Glomerular visceral epithelial cell (primary cell): ENCODE measurements at regions not wholly inside any gene's neighbourhood (a gene's known extent, or its start where the extent isn't known, plus 50 kb on each side); places are given as distances from the start of the nearest gene placed in this dataset.

Source experiments
- DNase-seq: peaks from one replicate; pipeline ENCODE4 v3.0.0-alpha.2; 2016; ENCODE audit errors: extremely low spot score

DNA sequence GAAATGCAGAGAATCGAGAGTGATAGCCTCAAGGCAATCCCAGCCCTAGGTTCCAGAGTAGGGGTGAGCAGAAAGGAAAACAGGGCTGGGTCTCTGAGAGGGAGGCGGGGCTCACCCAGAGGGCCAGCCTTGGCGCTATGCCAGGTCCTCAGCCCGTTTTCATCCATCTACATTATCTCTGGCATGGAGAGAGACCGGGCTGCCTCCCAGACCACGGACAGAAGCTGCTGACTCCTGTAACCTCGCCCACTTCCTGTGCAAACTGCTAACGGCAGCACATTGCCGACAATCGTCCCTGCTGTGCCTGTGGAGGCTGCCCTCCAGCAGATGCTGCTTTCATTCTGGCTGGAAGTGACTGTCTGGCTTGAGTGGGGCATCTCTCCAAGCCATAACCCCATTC lies 569.1 kb downstream of the NPHP4 start:
- DNase-seq: no peak

DNA sequence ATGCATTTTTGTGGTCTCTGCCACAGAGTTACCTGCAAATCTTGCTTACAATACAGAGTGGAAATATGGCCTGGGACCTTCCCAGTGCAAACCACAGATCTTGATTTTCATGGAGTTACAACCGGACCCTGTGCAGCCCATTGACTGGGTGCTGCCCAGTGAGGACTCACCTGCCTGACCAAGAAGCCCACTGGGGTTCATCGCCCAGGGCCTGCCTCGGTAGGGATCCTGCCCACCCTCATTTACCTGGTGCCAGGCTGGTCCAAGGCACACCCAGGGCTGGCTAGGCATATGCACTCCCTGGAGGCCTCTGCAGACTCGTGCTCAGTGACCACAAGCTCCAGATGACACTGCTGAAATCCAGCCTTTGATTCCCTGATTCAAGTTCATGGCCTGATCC lies 572.7 kb downstream of the NPHP4 start:
- DNase-seq: no peak

DNA sequence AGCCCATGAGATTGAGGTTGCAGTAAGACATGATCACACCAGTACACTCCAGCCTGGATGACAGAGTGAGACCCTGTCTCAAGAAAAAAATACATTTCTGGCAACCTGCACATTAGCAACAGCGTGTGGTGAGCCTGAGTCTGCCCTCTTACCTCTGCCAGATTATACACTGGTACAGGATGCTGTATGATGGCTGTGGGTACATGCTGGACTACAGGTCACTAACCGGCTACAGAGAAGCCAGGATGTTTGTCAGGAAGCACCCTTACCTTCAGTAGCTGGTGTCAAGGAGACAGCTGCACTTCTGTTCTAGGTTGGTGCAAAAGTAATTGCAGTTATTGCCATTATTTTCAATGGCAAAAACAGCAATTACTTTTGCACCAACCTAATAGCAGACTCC lies 575.7 kb downstream of the NPHP4 start:
- DNase-seq: no peak

DNA sequence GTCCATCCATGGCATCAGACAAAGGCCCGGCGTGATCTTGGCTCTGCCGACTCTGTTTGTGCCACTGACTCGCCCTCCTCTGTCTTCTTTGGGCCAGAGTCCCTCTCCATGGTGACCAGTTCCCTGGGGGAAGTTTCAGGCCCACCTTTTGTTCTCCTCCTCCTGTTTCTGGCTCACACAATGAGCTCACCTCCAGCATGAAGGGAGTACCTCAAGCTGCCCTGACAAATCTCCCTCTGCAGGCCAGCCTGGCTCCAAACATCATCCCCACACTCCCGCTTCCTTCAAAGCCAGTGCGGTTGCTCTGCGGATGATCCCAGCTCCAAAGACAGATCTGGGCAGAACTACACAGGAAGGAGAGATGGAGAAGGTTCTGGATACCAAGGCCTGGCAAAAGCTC lies 576.6 kb downstream of the NPHP4 start:
- DNase-seq: no peak

DNA sequence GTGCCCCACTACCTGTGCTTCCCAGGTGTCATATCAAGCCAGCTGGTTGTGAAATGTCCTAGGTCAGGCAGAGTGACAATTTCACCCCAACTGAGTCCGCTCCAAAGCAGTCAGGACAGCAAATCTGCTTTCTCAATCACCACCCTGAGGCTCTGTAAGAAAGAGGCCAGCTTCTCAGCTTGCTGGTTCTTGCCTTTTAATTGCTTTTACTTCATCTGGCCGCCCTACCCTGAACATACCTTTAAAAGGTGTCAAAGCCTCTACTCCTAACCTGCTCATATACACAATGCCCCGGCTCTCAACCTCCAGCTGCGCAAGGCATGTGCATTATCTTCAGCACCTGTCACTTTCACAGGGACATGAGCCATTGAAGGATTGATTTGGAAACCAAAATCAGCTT lies 581.6 kb downstream of the NPHP4 start:
- DNase-seq: no peak

DNA sequence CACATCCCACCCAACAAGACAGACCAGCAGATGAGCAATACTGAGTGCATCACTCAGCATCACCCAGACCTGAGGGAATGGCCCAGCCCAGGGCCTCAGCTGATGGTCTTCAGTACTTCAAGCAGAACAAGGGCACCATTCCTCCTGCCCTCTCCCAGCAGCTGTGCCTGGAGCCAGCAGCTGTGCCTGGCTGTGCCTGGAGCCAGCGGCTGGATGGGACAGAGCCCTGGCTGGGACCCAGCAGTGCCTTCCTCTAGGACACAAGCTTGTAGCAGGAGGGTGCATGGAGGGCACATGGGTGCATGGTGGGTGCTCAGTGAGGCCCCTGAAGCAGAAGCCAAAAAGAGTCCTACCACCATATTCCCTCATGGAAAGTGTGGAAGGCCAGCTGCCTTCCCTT lies 583.8 kb downstream of the NPHP4 start:
- DNase-seq: no peak

DNA sequence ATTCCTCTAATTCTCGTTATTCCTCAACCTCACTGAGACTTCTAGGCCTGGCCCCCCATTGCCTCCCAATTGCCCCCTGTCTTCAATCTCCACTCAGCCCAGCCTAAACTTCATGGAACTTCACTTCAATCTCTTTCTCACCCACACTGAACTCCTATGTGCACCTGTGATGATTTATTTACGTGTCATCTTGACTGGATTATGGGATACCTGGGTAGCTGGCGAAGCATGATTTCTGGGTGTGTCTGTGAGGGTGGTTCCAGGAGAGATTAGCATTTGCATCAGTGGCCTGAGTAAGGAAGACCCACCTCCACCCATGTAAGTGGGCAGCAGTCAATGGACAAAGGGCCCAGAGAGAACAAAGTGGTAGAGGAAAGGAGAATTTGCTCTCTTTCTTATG lies 587.0 kb downstream of the NPHP4 start:
- DNase-seq: no peak

DNA sequence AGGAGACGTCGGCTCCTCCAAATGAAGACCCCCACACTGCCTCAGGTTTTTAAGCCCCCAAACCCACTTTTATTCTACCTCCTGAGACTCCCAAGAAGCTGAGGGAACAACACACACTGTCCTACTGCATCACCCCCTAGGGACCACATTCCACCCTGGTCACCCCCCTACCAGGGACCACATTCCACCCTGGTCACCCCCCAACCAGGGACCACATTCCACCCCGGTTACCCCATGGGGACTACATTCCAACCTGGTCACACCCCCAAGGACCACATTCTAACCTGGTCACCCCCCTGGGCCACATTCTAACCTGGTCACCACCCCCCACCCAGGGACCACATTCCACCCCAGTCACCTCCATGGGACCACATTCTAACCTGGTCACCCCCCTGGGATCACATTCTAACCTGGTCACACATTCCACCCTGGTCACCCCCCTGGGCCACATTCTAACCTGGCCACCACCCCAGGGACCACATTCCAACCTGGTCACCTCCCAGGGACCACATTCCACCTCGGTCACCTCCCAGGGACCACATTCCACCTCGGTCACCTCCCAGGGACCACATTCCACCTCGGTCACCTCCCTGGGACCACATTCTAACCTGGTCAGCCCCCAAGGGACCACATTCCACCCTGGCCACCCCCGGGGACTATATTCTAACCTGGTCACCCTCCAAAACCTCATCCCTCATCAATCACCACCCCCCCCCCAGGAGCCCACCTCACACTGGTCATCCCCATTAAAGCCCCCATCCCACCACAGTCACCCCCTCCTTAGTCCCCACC lies 587.6 kb downstream of the NPHP4 start:
- no peak for DNase-seq

DNA sequence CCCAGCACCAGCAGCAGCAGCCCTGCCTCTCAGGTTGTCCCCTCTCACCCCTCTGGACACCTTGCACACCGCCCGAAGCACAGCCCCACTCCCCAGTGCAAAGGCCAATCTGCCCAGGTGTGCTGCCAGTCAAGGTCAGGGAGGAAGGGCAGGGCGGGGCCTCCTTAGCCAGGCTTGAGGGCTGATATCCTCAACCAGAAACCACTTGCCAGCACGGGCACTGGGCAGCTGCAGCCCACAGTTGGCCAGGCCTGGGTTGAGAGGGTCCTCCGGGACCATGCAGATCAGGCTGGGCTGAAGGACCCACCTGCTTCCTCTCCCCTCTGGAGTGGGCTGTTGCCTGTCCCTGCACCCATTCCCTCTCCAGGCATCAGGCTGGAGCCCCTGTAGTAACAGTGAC lies 588.3 kb downstream of the NPHP4 start:
- DNase-seq: no peak

DNA sequence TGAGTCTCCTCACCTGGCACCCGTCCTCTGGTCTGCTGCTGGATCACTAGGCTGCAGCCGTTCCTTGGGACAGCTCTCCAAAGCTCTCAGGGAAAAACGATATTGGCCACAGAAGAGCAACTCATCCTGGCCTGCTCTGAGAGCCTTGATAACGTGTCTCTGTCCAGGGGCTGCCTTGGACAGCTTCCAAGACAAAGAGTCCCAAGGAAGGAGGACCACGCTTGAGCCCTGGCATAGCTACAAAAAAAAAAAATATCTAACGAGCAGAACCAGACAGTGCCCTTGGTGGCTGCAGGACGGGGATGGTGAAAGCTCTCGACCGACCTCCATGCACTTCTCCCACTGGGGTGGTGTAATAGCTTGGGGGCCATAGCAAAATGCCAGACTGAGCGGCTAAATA lies 589.6 kb downstream of the NPHP4 start:
- no peak for DNase-seq

DNA sequence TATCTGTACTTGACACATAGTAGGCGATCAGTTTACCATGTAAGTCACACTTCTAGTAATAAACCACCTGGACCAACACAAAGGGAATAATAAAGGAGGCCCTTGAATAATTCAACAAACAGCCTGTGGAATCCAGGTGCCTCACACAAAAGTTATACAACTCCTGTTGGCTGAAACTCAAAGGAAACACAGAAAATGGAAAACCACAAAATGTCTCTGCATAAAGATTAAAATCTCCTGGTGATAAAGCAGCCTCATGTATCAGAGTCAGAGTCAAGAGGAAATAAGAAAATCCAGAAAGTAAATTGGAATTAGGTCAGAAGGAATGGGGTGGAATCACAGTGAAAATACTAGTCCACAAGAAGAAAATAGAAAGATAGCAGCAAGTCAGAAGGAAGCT lies 592.5 kb downstream of the NPHP4 start:
- DNase-seq: no peak

DNA sequence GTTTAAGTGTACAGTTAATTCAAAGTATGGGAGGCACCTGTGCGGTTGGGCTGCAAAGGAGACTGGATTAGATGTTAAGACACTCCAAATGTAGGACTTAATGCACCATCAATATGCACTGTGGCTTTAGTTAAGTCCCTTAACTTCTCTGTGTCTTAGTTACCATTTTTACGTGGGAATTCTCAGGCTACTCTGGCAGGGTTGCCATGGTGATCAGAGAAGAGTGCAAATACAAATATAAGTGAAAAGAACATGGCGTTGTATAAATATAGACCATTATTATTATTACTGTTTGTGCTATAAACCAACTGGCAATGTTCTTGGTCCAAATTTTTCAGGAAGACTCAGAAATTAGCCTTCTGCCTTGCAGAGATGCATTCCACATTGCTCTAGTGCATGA lies 595.6 kb downstream of the NPHP4 start:
- no peak for DNase-seq

DNA sequence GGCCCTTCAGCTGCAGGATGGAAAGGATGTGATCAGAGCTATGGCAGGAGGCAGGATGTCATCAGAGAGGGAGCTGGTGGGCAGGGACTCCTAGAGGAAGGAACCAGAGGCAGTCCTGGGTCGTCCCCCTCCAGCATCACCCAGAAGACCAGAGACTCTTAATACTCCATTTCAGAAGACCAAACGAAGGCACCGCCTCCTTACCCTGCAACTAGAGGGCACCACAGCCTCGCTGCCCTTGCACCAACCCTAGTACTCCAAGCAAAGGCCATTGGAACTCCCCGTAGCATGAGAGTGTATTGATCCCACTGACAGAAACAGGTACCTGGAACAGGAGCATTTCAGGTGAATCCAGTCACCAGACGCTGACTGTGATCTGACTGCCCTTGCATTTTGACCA lies 598.1 kb downstream of the NPHP4 start:
- DNase-seq: no peak

DNA sequence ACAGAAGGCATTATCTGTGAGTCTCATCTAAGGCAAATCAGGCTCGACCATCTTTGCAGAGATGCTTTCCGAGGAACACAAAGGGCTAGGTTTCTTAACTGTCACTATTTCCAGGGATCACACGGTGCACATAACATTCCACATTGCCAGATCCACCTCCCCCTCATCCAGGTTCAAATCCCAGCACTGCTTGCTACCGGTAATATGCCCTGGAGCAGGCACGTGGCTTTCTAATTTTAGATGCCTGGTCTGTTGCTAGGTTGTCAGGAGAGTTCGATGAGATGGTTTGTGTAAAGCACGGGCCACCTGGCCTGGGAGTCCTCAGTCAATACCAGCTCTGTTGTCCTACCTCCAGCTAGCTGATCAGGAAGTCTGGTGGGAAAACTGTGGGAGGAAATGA lies 598.6 kb downstream of the NPHP4 start:
- no peak for DNase-seq

DNA sequence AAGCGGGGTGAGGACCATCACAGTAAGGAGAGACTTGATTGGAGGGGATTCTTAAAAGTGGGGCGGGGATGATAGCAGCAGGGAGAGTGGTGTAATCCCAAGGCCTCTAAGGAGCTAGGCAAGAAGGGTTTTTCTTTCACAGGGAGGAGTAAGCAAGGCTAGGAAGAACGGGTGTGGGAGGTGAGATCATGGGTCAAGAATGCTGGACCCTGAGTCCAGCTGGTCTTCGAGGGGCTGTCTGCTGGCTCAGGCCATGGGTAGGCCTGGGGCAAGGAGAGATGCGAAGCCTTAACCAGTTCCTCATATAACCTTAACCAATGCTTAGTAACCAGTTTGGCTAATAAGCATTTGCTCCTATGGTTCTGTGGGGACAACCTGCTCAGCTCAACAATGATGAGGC lies 599.1 kb downstream of the NPHP4 start:
- DNase-seq: no peak

DNA sequence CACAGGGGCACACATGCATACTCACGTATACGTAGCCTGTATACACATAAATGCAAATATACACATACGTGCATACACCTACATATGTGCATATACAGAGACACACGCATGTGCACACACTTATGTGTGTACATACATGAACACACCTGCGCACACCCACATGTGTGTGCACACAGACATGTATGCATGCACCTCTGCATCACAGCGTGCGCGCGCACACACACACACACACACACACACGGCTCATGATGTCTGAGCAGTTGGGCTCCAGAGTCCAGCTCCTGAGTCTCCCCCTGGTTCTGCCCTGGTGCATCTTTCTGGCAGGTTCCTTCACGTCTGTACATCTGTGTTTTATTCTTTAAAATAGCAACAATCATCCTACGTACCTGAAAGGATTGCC lies 600.5 kb downstream of the NPHP4 start:
- no peak for DNase-seq

DNA sequence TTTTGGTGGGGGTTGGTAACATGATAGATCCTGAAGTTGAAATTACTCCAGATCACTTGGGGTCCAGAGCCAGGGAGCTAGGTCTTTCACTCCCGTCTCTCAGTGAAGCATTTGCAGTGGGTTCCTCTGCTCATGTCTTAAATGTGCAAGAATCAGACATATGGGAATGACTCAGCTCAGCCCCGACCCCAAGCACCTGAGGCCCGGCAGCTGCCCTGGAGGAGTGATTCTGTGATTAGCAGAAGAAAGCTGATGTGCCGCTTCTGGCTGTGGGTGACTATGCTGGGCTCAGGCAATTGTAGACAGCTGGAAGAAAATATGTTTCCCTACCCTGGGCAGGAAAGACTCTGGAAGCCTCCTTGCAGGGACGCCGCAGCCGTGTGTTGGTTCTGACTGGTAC lies 601.7 kb downstream of the NPHP4 start:
- no peak for DNase-seq

DNA sequence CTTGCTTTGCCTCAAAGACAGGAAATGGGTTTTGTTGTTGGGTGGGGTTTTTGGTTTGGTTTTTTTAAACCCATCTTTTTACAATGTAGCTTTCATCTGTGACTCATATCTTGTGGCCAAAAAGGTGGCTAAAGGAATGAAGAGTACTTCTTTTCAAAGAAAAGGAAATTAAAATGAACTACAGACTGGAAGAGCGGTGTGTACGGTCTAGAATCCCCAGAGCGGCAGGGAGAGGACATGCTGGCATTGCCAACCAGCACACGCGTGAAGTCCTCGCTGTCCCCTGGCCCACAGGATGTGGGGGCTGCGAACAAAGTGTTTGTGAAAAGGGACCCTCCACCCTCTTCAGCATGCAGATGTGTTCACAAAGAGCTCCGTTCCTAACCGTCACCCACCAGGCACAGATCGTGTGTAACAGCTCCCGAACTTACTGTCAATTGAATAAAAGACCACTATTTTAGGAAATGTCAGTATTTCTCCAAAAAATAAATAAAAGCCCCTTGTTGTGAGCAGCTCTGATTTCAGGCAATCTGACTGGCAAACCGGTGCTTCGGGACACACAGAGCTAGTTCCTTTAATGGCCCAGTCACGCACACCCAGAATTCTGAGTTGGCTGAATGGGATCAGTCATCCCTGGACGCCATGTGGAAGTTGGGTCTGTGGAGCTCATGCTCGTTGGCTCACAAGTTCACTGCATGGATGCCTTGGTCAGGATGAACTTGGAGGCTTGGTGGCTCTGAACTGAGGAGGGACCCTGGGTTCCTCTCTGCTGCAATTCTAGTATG lies 602.9 kb downstream of the NPHP4 start:
- DNase-seq: no peak

DNA sequence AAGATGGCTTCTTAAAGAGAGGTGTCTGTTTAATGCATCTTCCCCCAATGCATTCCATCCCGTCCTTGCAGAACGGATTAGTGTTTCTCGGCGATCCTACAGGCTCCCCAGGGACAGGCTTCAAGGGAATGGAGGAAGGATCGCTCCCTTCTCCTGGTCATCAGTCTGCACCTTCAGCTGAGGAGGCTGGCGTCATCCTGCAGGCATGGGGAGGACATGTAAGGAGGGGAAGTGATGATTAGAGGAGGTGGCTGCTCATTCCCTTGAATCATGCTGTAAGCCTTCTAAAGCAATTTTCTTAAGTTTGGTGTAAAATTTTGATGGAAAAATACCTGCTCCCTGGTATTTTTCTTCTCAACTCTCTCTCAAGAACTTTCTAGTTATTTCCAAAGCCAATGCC lies 603.6 kb downstream of the NPHP4 start:
- no peak for DNase-seq

DNA sequence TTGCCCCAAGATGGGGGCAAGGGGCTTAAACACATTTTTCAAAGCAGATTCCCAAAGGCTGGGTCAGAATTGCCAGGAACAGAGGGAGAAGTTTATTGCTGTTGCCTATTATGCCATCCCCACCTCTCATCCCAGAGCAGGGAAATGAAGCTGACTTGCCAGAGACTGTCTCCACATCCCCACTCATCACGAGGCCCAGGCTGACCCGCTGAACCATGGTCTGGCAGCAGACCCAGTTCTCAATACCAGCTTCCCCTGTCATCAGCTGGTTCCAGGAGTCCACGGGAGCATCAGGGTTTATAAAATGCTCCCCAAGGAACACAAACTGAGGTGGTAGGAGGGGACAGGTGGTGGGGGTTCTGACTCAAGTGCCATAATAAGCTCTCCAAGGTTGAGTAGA lies 605.9 kb downstream of the NPHP4 start:
- DNase-seq: no peak

DNA sequence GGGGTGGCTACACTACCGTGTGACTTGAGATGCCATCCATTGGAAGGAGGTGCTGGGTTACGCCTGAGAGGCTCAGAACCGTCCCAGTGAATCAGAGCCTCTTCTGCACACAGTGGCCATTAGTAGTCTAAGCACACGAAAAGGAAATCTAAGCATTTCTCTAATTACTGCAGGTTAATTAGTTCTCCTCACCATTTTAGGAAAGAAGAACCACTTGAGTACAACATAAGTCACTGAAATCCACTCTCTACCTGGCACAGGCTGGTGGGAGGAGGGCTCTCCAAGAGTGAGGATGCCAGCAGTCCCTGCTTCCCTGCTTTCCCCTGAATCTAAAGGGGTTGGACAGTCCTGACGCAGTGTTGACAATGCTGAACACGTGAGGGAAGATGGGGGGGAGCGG lies 606.3 kb downstream of the NPHP4 start:
- DNase-seq: no peak

DNA sequence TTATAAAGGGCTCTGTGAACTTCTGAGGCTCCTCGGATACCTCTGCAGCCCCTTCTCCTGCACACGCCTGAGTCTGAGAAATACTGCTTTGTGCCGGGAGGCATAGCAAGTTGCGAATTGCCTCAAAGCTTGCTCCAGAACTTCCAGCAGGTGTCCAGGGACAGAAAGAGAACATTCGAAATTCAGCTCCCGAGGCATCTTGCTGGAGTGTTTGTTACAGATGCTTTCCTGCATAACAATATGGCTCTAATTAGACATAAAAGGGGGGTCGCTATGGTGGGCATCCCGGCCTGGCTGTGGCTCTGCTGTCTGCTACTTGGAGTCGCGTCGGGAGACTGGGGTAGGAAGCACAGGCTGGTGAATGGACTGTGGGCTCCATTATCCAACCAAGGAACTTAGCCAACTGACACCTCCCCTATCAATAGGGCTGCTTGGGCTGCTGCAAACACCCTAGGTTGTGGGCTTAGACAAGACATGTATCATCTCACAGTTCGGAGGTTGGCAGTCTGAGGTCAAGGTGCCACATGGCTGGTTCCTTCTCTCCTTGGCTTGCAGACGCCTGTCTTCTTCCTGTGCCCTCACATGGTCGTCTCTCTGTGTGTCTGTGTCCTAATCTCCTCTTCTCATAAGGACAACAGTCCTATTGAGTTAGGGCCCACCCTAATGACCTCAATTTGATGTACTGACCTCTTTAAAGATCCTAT lies 607.0 kb downstream of the NPHP4 start:
- no peak for DNase-seq

DNA sequence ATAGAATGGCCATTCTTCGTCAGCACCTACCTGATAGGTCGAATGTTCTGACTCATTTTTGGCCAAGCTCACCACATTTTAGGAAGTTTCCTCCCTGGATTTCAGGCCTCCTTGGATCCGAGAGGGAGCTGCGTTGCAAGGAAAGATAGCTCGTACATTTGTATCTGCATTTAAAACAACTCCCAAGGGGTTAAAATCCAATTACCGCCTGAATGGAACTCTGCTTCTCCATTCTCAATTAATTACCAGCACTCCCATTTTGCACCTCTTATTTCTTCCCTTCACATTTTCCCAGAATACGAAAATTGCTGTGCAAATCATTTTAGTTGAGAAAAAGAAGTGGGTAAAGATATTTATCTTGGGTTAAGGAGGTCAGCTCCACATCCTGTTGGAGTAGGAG lies 610.7 kb downstream of the NPHP4 start:
- no peak for DNase-seq
